HG02623 (cell line): ENCODE measurements at regions not wholly inside any gene's neighbourhood (a gene's known extent, or its start where the extent isn't known, plus 50 kb on each side); places are given as distances from the start of the nearest gene placed in this dataset.

ENCODE experiments used
- ATAC-seq: cut with Tn5 transposase; IDR thresholded peaks from one replicate; pipeline ENCODE4 v1.9.1; 2021; ENCODE audit warnings: moderate library complexity; ENCODE audit not compliant: unreplicated experiment

- no peak for ATAC-seq
These were observed 238.2 kb upstream of the HES1 start for GRCh38 chr3:193897731-193898180.

- ATAC-seq, result no peak
These were observed 236.9 kb upstream of the HES1 start for GRCh38 chr3:193899001-193899400.

- no peak for ATAC-seq
These were observed 234.9 kb upstream of the HES1 start for GRCh38 chr3:193901007-193901406.

- no peak for ATAC-seq
These were observed 233.1 kb upstream of the HES1 start for GRCh38 chr3:193902607-193903511.

GRCh38 chr3:193903512-193903817, 232.5 kb upstream of the HES1 start:
- no peak for ATAC-seq

GRCh38 chr3:193903966-193904365, 232.0 kb upstream of the HES1 start:
- no peak for ATAC-seq

GRCh38 chr3:193905541-193906396, 230.2 kb upstream of the HES1 start:
- ATAC-seq, result no peak

GRCh38 chr3:193906849-193907410, 229.0 kb upstream of the HES1 start:
- ATAC-seq, result no peak

GRCh38 chr3:193908181-193908744, 227.7 kb upstream of the HES1 start:
- no peak for ATAC-seq

GRCh38 chr3:193909387-193909786, 226.6 kb upstream of the HES1 start:
- ATAC-seq, result peak; percentile 52

GRCh38 chr3:193910310-193910709, 225.6 kb upstream of the HES1 start:
- ATAC-seq, result no peak

- no peak for ATAC-seq
These were observed 224.8 kb upstream of the HES1 start for GRCh38 chr3:193910886-193911738.

GRCh38 chr3:193911784-193912340, 224.1 kb upstream of the HES1 start:
- ATAC-seq, result no peak

GRCh38 chr3:193912621-193913178, 223.2 kb upstream of the HES1 start:
- ATAC-seq, result no peak

- ATAC-seq, result no peak
These were observed 221.3 kb upstream of the HES1 start for GRCh38 chr3:193914602-193915001.

- ATAC-seq, result no peak
These were observed 220.8 kb upstream of the HES1 start for GRCh38 chr3:193915099-193915498.

GRCh38 chr3:193915613-193916012, 220.3 kb upstream of the HES1 start:
- ATAC-seq, result no peak

GRCh38 chr3:193917158-193917557, 218.8 kb upstream of the HES1 start:
- ATAC-seq, result no peak

- ATAC-seq, result no peak
These were observed 214.5 kb upstream of the HES1 start for GRCh38 chr3:193921465-193921864.
